B cell (primary cell): ENCODE measurements at regions not wholly inside any gene's neighbourhood (a gene's known extent, or its start where the extent isn't known, plus 50 kb on each side); places are given as distances from the start of the nearest gene placed in this dataset.

Experiments
- ATAC-seq: fragments of 200-7000 bp; cut with Tn5 transposase; one replicate; pipeline ENCODE4 v1.10.0; 2021; ENCODE audit warnings: low read depth, mild to moderate bottlenecking, moderate number of reproducible peaks, moderate library complexity
- CTCF ChIA-PET: fragments of 350-600 bp; sonication (Branson Sonifier 250); formaldehyde crosslinking; loops from one replicate; lab custom pipeline; 2021; ENCODE audit warnings: antibody characterized with exemption, inconsistent platforms; lab: Charles Lee
- POLR2A ChIA-PET: fragments of 350-600 bp; sonication (Branson Sonifier 250); formaldehyde crosslinking; loops from one replicate; lab custom pipeline; 2021; ENCODE audit warnings: antibody characterized with exemption; lab: Charles Lee
- DNase-seq: peaks from one replicate; pipeline ENCODE4 v3.0.0; 2013
- H2AFZ ChIP-seq: 2 replicates; pipeline ENCODE4 v1.6.1; 2012; ENCODE audit warnings: mild to moderate bottlenecking, low read depth, low read length; ENCODE audit not compliant: insufficient read depth, poor library complexity, severe bottlenecking
- H3K27ac ChIP-seq, 2 donors: 1 replicate in 1 of 2; 2 replicates in 1 of 2; pipeline ENCODE4 v1.5.1; 2012 to 2013; ENCODE audit warnings: low read length in 2 of 2, mild to moderate bottlenecking in 2 of 2, moderate library complexity in 1 of 2
- H3K27me3 ChIP-seq, 4 experiments: fragments of 200-600 bp in 1 of 4; sonication (generic) in 1 of 4; replicated peaks in 1 of 4; 1 replicate in 2 of 4; 2 replicates in 2 of 4; pipeline versions ENCODE4 v1.6.1 to v1.7.0; 2013 to 2016; ENCODE audit warnings: low read length in 3 of 4, mild to moderate bottlenecking in 2 of 4, mixed read lengths in 1 of 4, moderate library complexity in 1 of 4; ENCODE audit not compliant: insufficient read depth in 4 of 4, control insufficient read depth in 3 of 4; ENCODE audit errors: control extremely low read depth in 1 of 4
- H3K36me3 ChIP-seq, 2 experiments: replicated peaks in 1 of 2; 1 replicate in 1 of 2; 2 replicates in 1 of 2; pipeline versions ENCODE4 v1.6.1 to v1.7.1; 2013; ENCODE audit warnings: low read length in 1 of 2; ENCODE audit not compliant: insufficient read depth in 2 of 2, control insufficient read depth in 1 of 2; ENCODE audit errors: control extremely low read depth in 1 of 2, extremely low read depth in 1 of 2
- H3K4me1 ChIP-seq, 2 donors: fragments of 200-600 bp in 1 of 2; sonication (generic) in 1 of 2; 1 replicate in 1 of 2; 2 replicates in 1 of 2; pipeline versions ENCODE4 v1.5.1 to v1.6.1; 2013 to 2017; ENCODE audit warnings: low read length in 2 of 2; ENCODE audit not compliant: control insufficient read depth in 2 of 2, insufficient read depth in 2 of 2
- H3K4me2 ChIP-seq: replicated peaks from 2 replicates; pipeline ENCODE3; 2012; ENCODE audit warnings: mild to moderate bottlenecking, low read depth, low read length; ENCODE audit not compliant: poor library complexity, severe bottlenecking
- H3K4me3 ChIP-seq, 5 experiments: fragments of 200-600 bp in 1 of 5; sonication (generic) in 1 of 5; 1 replicate in 3 of 5; 2 replicates in 2 of 5; pipeline versions ENCODE4 v1.5.1 to v1.7.0; 2011 to 2016; ENCODE audit warnings: low read length in 4 of 5, mild to moderate bottlenecking in 4 of 5, low read depth in 2 of 5, control low read depth in 1 of 5, moderate library complexity in 1 of 5; ENCODE audit not compliant: insufficient read depth in 1 of 5; ENCODE audit errors: control extremely low read depth in 1 of 5, extremely low read depth in 1 of 5
- H3K79me2 ChIP-seq: fragments of 200-600 bp; sonication (generic); one replicate; pipeline ENCODE4 v1.6.0; 2016; ENCODE audit warnings: low read length; ENCODE audit not compliant: control insufficient read depth, insufficient read depth
- H3K9ac ChIP-seq: fragments of 200-600 bp; sonication (generic); 2 replicates; pipeline ENCODE4 v1.6.1; 2017; ENCODE audit warnings: mild to moderate bottlenecking, low read length, moderate library complexity
- H3K9me3 ChIP-seq, 3 donors: one replicate each; pipeline versions ENCODE4 v1.6.1 to v1.7.1; 2013; ENCODE audit warnings: low read length in 2 of 3; ENCODE audit not compliant: control insufficient read depth in 2 of 3, insufficient read depth in 1 of 3; ENCODE audit errors: control extremely low read depth in 1 of 3
- H4K20me1 ChIP-seq: 2 replicates; pipeline ENCODE4 v1.6.0; 2012; ENCODE audit warnings: mild to moderate bottlenecking, low read length; ENCODE audit not compliant: insufficient read depth, control insufficient read depth, poor library complexity, severe bottlenecking
- H3K27ac Mint-ChIP-seq: one replicate; pipeline ENCODE4 v1.8.0; 2021; ENCODE audit warnings: mixed read lengths
- H3K27me3 Mint-ChIP-seq: one replicate; pipeline ENCODE4 v1.8.0; 2021; ENCODE audit warnings: mixed read lengths
- H3K4me1 Mint-ChIP-seq: one replicate; pipeline ENCODE4 v1.8.0; 2021; ENCODE audit warnings: mixed read lengths
- H3K4me3 Mint-ChIP-seq: one replicate; pipeline ENCODE4 v1.8.0; 2021; ENCODE audit warnings: mixed read lengths
- H3K9me3 Mint-ChIP-seq: one replicate; pipeline ENCODE4 v1.8.0; 2022; ENCODE audit warnings: mixed read lengths; ENCODE audit not compliant: insufficient read depth
- CTCF ChIP-seq: fragments of 200-600 bp; IDR thresholded peaks from one replicate; pipeline ENCODE4 v1.8.0; 2022; ENCODE audit warnings: antibody characterized with exemption, mild to moderate bottlenecking
- EZH2 ChIP-seq: IDR thresholded peaks from 2 replicates; pipeline ENCODE4 v1.6.1; 2012; ENCODE audit warnings: borderline replicate concordance, low read depth, mild to moderate bottlenecking, moderate library complexity, low read length; ENCODE audit not compliant: insufficient read depth, poor library complexity, severe bottlenecking
- WGBS: methylation state at CpG from one replicate; pipeline ENCODE4 v1.1.5; 2013; ENCODE audit warnings: missing lambda C conversion rate; ENCODE audit not compliant: insufficient coverage; 5-methylcytosine and 5-hydroxymethylcytosine counted together
- intact Hi-C: fragments of 100-400 bp; cut with micrococcal nuclease; formaldehyde crosslinking; loops from one replicate; pipeline ENCODE4 v1.10.0; 2022

GRCh38 chr4:42267724-42268123 is 115.3 kb upstream of the BEND4 start:
- Histone ChIP-seq H2AFZ (no peak overlapping the region), H3K4me1 (no peaks in the 10 kb centered on the region), H3K4me2 (no peak overlapping the region), H3K27ac (no peak overlapping the region), H3K4me3 (no peak overlapping the region), H3K79me2 (no peaks in the 10 kb centered on the region), H3K9ac (no peak overlapping the region), H3K27me3 (no peaks in the 10 kb centered on the region), H4K20me1 (no peaks in the 10 kb centered on the region), H3K9me3 (no peaks in the 10 kb centered on the region), H3K36me3 (no peaks in the 10 kb centered on the region)
- Mint-ChIP-seq H3K9me3 (no peaks in the 10 kb centered on the region), H3K4me3 (no peak overlapping the region), H3K4me1 (no peaks in the 10 kb centered on the region), H3K27ac (no peak overlapping the region), H3K27me3 (peaks cover 2% of the 10 kb centered on the region)
- intact Hi-C loops = no loop called here
- WGBS = 86% methylated on average over 1 of the region's 3 CpGs
- POLR2A ChIA-PET = no interaction called here
- DNase-seq (no peak), ATAC-seq (no peak)
- TF ChIP-seq EZH2 = no peak
- no peak for TF ChIP-seq CTCF
- CTCF ChIA-PET = no interaction called here

GRCh38 chr4:42268824-42269223 is 116.4 kb upstream of the BEND4 start:
- H3K27me3 ChIP-seq = no peaks in the 10 kb centered on the region
- no peak overlapping the region for H3K9ac ChIP-seq
- intact Hi-C loops = no loop called here
- no peaks in the 10 kb centered on the region for H3K9me3 Mint-ChIP-seq
- H3K27ac ChIP-seq = no peak overlapping the region
- H3K79me2 ChIP-seq = no peaks in the 10 kb centered on the region
- H3K27me3 Mint-ChIP-seq = peaks cover 4% of the 10 kb centered on the region
- no peak overlapping the region for H3K27ac Mint-ChIP-seq
- no peaks in the 10 kb centered on the region for H4K20me1 ChIP-seq
- H2AFZ ChIP-seq = no peak overlapping the region
- H3K9me3 ChIP-seq = no peaks in the 10 kb centered on the region
- DNase-seq (no peak), ATAC-seq (no peak)
- H3K4me3 ChIP-seq = no peak overlapping the region
- no peaks in the 10 kb centered on the region for H3K4me1 Mint-ChIP-seq
- no peaks in the 10 kb centered on the region for H3K36me3 ChIP-seq
- no peak overlapping the region for H3K4me2 ChIP-seq
- ChIA-PET POLR2A (no interaction called here), CTCF (no interaction called here)
- no peak overlapping the region for H3K4me3 Mint-ChIP-seq
- no peak for TF ChIP-seq CTCF
- TF ChIP-seq EZH2 = no peak
- WGBS = 93% methylated on average over 2 of the region's 2 CpGs
- no peaks in the 10 kb centered on the region for H3K4me1 ChIP-seq
